ENCODE measurements at regions not wholly inside any gene's neighbourhood (a gene's known extent, or its start where the extent isn't known, plus 50 kb on each side); places are given as distances from the start of the nearest gene placed in this dataset.

GRCh38 chr11:115608976-115609375 is 104.8 kb upstream of the CADM1 start:
- TF ChIP-seq CTCF (IDR thresholded peaks at IDR 0.05) (no peak), POLR2A (IDR thresholded peaks at IDR 0.05) (no peak)

Measured in esophagus squamous epithelium (tissue), 4 donors.